GM23338 (cell line): ENCODE measurements at regions not wholly inside any gene's neighbourhood (a gene's known extent, or its start where the extent isn't known, plus 50 kb on each side); places are given as distances from the start of the nearest gene placed in this dataset.

Source experiments
- ATAC-seq: fragments of 200-7000 bp; cut with Tn5 transposase; 3 replicates; pipeline ENCODE4 v1.9.1; 2020
- DNase-seq: peaks from one replicate; pipeline ENCODE4 v3.0.0-alpha.2; 2015; ENCODE audit warnings: low spot score
- H2AFZ ChIP-seq: fragments of 200-600 bp; sonication (generic); 2 replicates; pipeline ENCODE4 v1.8.0; 2016; ENCODE audit warnings: antibody characterized with exemption, mild to moderate bottlenecking, moderate library complexity
- H3F3A ChIP-seq: fragments of 200-600 bp; sonication (generic); replicated peaks from 2 replicates; pipeline ENCODE4 v1.8.0; 2017; ENCODE audit warnings: antibody characterized with exemption, mixed run types, low read depth
- H3K27ac ChIP-seq: fragments of 200-600 bp; sonication (generic); 2 replicates; pipeline ENCODE4 v1.6.1; 2016; ENCODE audit warnings: low read depth
- H3K27me3 ChIP-seq: fragments of 200-600 bp; sonication (generic); 2 replicates; pipeline ENCODE4 v1.8.0; 2016; ENCODE audit warnings: mild to moderate bottlenecking, mixed run types, moderate library complexity; ENCODE audit not compliant: insufficient read depth
- H3K36me3 ChIP-seq: fragments of 200-600 bp; sonication (generic); 2 replicates; pipeline ENCODE4 v1.8.0; 2016; ENCODE audit warnings: mild to moderate bottlenecking; ENCODE audit not compliant: insufficient read depth
- H3K4me1 ChIP-seq: fragments of 200-600 bp; sonication (generic); 2 replicates; pipeline ENCODE4 v1.8.0; 2016; ENCODE audit warnings: mild to moderate bottlenecking, moderate library complexity; ENCODE audit not compliant: insufficient read depth
- H3K4me2 ChIP-seq: fragments of 200-600 bp; sonication (generic); 2 replicates; pipeline ENCODE4 v1.7.1; 2017; ENCODE audit warnings: mixed run types
- H3K4me3 ChIP-seq: fragments of 200-600 bp; sonication (generic); 2 replicates; pipeline ENCODE4 v1.6.1; 2016; ENCODE audit warnings: mixed run types
- H3K79me2 ChIP-seq: fragments of 200-600 bp; sonication (generic); replicated peaks from 2 replicates; pipeline ENCODE4 v1.8.0; 2017; ENCODE audit warnings: mild to moderate bottlenecking; ENCODE audit not compliant: insufficient read depth
- H3K9me2 ChIP-seq: fragments of 200-600 bp; sonication (generic); 2 replicates; pipeline ENCODE4 v1.8.0; 2017; ENCODE audit not compliant: insufficient read depth
- H4K20me1 ChIP-seq: fragments of 200-600 bp; sonication (generic); replicated peaks from 2 replicates; pipeline ENCODE4 v1.8.0; 2017; ENCODE audit warnings: mild to moderate bottlenecking; ENCODE audit not compliant: insufficient read depth
- H3K27ac Mint-ChIP-seq: 2 replicates; pipeline ENCODE4 v1.8.0; 2020; ENCODE audit warnings: inconsistent platforms, mild to moderate bottlenecking, moderate library complexity, mixed read lengths
- H3K27me3 Mint-ChIP-seq: 3 replicates; pipeline ENCODE4 v1.8.0; 2022; ENCODE audit warnings: low read depth, mild to moderate bottlenecking, moderate library complexity, mixed read lengths, inconsistent platforms; ENCODE audit not compliant: insufficient read depth, poor library complexity
- H3K36me3 Mint-ChIP-seq: 3 replicates; pipeline ENCODE4 v1.8.0; 2021; ENCODE audit warnings: low read depth, mild to moderate bottlenecking, inconsistent platforms, moderate library complexity, mixed read lengths
- H3K4me1 Mint-ChIP-seq: 3 replicates; pipeline ENCODE4 v1.8.0; 2020; ENCODE audit warnings: mild to moderate bottlenecking, inconsistent platforms, mixed read lengths
- H3K4me3 Mint-ChIP-seq: 3 replicates; pipeline ENCODE4 v1.8.0; 2021; ENCODE audit warnings: moderate library complexity, mild to moderate bottlenecking, inconsistent platforms, mixed read lengths
- H3K9me3 Mint-ChIP-seq: 3 replicates; pipeline ENCODE4 v1.8.0; 2020; ENCODE audit warnings: moderate library complexity, mild to moderate bottlenecking, inconsistent platforms, mixed read lengths
- CREB1 ChIP-seq: fragments of 250-450 bp; sonication (Bioruptor Pico); IDR thresholded peaks from 2 replicates; pipeline ENCODE4 v1.5.0; 2020; ENCODE audit warnings: low read depth, mild to moderate bottlenecking, moderate library complexity
- EZH2 ChIP-seq: fragments of 200-600 bp; sonication (generic); IDR thresholded peaks from one replicate; pipeline ENCODE4 v1.8.0; 2017; ENCODE audit warnings: antibody characterized with exemption, mild to moderate bottlenecking, low read depth; ENCODE audit not compliant: unreplicated experiment
- EZH2phosphoT487 ChIP-seq: fragments of 200-600 bp; sonication (generic); IDR thresholded peaks from one replicate; pipeline ENCODE4 v1.8.1; 2018; ENCODE audit warnings: antibody characterized with exemption; ENCODE audit not compliant: unreplicated experiment
- JUNB ChIP-seq: IDR thresholded peaks from one replicate; pipeline ENCODE4 v1.6.1; 2016; ENCODE audit warnings: antibody characterized with exemption; ENCODE audit not compliant: unreplicated experiment
- NANOG ChIP-seq: IDR thresholded peaks from 2 replicates; pipeline ENCODE4 v1.6.1; 2016; ENCODE audit warnings: antibody characterized with exemption, borderline replicate concordance
- POLR2AphosphoS5 ChIP-seq: IDR thresholded peaks from 2 replicates; pipeline ENCODE4 v1.6.1; 2016; ENCODE audit warnings: antibody characterized with exemption, low read depth
- STAT1 ChIP-seq: IDR thresholded peaks from one replicate; pipeline ENCODE4 v1.6.1; 2016; ENCODE audit warnings: antibody characterized with exemption; ENCODE audit not compliant: unreplicated experiment
- ZNF114 ChIP-seq: fragments of 250-450 bp; sonication (Bioruptor Pico); IDR thresholded peaks from 2 replicates; pipeline ENCODE4 v1.5.0; 2020; ENCODE audit warnings: mild to moderate bottlenecking, moderate library complexity
- ZNF331 ChIP-seq: fragments of 250-450 bp; sonication (Bioruptor Pico); IDR thresholded peaks from 2 replicates; pipeline ENCODE4 v1.5.0; 2020; ENCODE audit warnings: low read depth, mild to moderate bottlenecking, moderate library complexity
- TF ChIP-seq, protein P1 (sequence below): fragments of 250-450 bp; sonication (Bioruptor Pico); IDR thresholded peaks from 2 replicates; pipeline ENCODE4 v1.5.0; 2020; ENCODE audit warnings: mild to moderate bottlenecking, moderate library complexity
- TF ChIP-seq, protein P2 (sequence below), 2 experiments: fragments of 200-600 bp in 1 of 2; sonication (generic) in 1 of 2; conservative IDR thresholded peaks; 2 replicates each; pipeline versions ENCODE4 v1.5.1 to v1.6.1; 2016 to 2017; ENCODE audit warnings: antibody characterized with exemption in 2 of 2, low read depth in 2 of 2, mild to moderate bottlenecking in 2 of 2, moderate library complexity in 1 of 2
- TF ChIP-seq, protein P3 (sequence below): IDR thresholded peaks from one replicate; pipeline ENCODE4 v1.6.1; 2018; ENCODE audit warnings: antibody characterized with exemption; ENCODE audit not compliant: unreplicated experiment
- TF ChIP-seq, protein P4 (sequence below): IDR thresholded peaks from 2 replicates; pipeline ENCODE4 v1.6.1; 2016; ENCODE audit warnings: antibody characterized with exemption

DNA sequence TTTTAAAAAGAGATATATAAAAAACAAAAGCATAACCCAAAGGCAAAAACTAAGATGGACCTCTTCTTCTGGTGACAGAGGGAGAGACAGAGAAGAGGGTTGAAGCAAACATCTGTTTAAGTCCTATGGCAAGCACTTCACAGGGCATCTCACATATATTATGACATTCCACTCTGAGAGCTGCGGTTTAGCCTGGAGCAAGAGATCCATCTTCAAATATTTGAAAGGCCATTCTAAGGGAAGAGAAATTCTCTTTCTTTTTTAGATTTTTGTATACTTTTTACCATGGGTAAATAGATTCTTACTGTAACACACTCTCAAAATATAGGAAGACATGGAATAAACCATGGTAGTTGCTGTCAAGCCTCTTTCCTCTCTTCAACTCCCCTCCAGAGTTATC is 204.1 kb downstream of the GXYLT1 start:
- Histone ChIP-seq H2AFZ (no peak overlapping the region), H3K36me3 (peaks cover 3% of the 10 kb centered on the region; the same call in 1 of the 2 replicates), H3K27ac (no peak overlapping the region), H3K4me1 (no peaks in the 10 kb centered on the region), H3K27me3 (peaks cover 31% of the 10 kb centered on the region), H3K4me2 (no peak overlapping the region), H3K79me2 (no peaks in the 10 kb centered on the region), H3K4me3 (no peak overlapping the region), H3K9me2 (no peaks in the 10 kb centered on the region), H4K20me1 (no peaks in the 10 kb centered on the region), H3F3A (no peaks in the 10 kb centered on the region)
- TF ChIP-seq, protein P1, sequence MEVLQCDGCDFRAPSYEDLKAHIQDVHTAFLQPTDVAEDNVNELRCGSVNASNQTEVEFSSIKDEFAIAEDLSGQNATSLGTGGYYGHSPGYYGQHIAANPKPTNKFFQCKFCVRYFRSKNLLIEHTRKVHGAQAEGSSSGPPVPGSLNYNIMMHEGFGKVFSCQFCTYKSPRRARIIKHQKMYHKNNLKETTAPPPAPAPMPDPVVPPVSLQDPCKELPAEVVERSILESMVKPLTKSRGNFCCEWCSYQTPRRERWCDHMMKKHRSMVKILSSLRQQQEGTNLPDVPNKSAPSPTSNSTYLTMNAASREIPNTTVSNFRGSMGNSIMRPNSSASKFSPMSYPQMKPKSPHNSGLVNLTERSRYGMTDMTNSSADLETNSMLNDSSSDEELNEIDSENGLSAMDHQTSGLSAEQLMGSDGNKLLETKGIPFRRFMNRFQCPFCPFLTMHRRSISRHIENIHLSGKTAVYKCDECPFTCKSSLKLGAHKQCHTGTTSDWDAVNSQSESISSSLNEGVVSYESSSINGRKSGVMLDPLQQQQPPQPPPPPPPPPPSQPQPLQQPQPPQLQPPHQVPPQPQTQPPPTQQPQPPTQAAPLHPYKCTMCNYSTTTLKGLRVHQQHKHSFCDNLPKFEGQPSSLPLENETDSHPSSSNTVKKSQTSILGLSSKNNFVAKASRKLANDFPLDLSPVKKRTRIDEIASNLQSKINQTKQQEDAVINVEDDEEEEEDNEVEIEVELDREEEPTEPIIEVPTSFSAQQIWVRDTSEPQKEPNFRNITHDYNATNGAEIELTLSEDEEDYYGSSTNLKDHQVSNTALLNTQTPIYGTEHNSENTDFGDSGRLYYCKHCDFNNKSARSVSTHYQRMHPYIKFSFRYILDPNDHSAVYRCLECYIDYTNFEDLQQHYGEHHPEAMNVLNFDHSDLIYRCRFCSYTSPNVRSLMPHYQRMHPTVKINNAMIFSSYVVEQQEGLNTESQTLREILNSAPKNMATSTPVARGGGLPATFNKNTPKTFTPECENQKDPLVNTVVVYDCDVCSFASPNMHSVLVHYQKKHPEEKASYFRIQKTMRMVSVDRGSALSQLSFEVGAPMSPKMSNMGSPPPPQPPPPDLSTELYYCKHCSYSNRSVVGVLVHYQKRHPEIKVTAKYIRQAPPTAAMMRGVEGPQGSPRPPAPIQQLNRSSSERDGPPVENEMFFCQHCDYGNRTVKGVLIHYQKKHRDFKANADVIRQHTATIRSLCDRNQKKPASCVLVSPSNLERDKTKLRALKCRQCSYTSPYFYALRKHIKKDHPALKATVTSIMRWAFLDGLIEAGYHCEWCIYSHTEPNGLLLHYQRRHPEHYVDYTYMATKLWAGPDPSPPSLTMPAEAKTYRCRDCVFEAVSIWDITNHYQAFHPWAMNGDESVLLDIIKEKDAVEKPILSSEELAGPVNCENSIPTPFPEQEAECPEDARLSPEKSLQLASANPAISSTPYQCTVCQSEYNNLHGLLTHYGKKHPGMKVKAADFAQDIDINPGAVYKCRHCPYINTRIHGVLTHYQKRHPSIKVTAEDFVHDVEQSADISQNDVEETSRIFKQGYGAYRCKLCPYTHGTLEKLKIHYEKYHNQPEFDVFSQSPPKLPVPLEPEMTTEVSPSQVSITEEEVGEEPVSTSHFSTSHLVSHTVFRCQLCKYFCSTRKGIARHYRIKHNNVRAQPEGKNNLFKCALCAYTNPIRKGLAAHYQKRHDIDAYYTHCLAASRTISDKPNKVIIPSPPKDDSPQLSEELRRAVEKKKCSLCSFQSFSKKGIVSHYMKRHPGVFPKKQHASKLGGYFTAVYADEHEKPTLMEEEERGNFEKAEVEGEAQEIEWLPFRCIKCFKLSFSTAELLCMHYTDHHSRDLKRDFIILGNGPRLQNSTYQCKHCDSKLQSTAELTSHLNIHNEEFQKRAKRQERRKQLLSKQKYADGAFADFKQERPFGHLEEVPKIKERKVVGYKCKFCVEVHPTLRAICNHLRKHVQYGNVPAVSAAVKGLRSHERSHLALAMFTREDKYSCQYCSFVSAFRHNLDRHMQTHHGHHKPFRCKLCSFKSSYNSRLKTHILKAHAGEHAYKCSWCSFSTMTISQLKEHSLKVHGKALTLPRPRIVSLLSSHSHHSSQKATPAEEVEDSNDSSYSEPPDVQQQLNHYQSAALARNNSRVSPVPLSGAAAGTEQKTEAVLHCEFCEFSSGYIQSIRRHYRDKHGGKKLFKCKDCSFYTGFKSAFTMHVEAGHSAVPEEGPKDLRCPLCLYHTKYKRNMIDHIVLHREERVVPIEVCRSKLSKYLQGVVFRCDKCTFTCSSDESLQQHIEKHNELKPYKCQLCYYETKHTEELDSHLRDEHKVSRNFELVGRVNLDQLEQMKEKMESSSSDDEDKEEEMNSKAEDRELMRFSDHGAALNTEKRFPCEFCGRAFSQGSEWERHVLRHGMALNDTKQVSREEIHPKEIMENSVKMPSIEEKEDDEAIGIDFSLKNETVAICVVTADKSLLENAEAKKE, result no peak
- no peak for TF ChIP-seq ZNF114 (CRISPR knock-in tag)
- TF ChIP-seq CREB1 (CRISPR knock-in tag), result no peak
- TF ChIP-seq JUNB, result no peak
- no peak for TF ChIP-seq EZH2
- TF ChIP-seq NANOG, result no peak
- no peak for TF ChIP-seq EZH2phosphoT487
- no peak for TF ChIP-seq STAT1
- TF ChIP-seq POLR2AphosphoS5, result no peak
- TF ChIP-seq, protein P2, sequence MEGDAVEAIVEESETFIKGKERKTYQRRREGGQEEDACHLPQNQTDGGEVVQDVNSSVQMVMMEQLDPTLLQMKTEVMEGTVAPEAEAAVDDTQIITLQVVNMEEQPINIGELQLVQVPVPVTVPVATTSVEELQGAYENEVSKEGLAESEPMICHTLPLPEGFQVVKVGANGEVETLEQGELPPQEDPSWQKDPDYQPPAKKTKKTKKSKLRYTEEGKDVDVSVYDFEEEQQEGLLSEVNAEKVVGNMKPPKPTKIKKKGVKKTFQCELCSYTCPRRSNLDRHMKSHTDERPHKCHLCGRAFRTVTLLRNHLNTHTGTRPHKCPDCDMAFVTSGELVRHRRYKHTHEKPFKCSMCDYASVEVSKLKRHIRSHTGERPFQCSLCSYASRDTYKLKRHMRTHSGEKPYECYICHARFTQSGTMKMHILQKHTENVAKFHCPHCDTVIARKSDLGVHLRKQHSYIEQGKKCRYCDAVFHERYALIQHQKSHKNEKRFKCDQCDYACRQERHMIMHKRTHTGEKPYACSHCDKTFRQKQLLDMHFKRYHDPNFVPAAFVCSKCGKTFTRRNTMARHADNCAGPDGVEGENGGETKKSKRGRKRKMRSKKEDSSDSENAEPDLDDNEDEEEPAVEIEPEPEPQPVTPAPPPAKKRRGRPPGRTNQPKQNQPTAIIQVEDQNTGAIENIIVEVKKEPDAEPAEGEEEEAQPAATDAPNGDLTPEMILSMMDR (conservative IDR thresholded peaks at IDR 0.05; ENCODE audit: low read depth in 2 of 2), result no peak
- TF ChIP-seq, protein P3, sequence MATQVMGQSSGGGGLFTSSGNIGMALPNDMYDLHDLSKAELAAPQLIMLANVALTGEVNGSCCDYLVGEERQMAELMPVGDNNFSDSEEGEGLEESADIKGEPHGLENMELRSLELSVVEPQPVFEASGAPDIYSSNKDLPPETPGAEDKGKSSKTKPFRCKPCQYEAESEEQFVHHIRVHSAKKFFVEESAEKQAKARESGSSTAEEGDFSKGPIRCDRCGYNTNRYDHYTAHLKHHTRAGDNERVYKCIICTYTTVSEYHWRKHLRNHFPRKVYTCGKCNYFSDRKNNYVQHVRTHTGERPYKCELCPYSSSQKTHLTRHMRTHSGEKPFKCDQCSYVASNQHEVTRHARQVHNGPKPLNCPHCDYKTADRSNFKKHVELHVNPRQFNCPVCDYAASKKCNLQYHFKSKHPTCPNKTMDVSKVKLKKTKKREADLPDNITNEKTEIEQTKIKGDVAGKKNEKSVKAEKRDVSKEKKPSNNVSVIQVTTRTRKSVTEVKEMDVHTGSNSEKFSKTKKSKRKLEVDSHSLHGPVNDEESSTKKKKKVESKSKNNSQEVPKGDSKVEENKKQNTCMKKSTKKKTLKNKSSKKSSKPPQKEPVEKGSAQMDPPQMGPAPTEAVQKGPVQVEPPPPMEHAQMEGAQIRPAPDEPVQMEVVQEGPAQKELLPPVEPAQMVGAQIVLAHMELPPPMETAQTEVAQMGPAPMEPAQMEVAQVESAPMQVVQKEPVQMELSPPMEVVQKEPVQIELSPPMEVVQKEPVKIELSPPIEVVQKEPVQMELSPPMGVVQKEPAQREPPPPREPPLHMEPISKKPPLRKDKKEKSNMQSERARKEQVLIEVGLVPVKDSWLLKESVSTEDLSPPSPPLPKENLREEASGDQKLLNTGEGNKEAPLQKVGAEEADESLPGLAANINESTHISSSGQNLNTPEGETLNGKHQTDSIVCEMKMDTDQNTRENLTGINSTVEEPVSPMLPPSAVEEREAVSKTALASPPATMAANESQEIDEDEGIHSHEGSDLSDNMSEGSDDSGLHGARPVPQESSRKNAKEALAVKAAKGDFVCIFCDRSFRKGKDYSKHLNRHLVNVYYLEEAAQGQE, result no peak
- TF ChIP-seq, protein P4, sequence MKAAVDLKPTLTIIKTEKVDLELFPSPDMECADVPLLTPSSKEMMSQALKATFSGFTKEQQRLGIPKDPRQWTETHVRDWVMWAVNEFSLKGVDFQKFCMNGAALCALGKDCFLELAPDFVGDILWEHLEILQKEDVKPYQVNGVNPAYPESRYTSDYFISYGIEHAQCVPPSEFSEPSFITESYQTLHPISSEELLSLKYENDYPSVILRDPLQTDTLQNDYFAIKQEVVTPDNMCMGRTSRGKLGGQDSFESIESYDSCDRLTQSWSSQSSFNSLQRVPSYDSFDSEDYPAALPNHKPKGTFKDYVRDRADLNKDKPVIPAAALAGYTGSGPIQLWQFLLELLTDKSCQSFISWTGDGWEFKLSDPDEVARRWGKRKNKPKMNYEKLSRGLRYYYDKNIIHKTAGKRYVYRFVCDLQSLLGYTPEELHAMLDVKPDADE, result no peak
- TF ChIP-seq ZNF331 (CRISPR knock-in tag), result no peak
- H3K4me1 Mint-ChIP-seq, result no peaks in the 10 kb centered on the region
- DNase-seq (no peak), ATAC-seq (no peak)
- no peak overlapping the region for H3K27ac Mint-ChIP-seq
- H3K36me3 Mint-ChIP-seq, result peaks cover 14% of the 10 kb centered on the region; the same call in 2 of the 3 replicates
- H3K9me3 Mint-ChIP-seq, result peaks cover 24% of the 10 kb centered on the region
- H3K27me3 Mint-ChIP-seq, result peaks cover 17% of the 10 kb centered on the region
- no peak overlapping the region for H3K4me3 Mint-ChIP-seq
